GM23338 (cell line): ENCODE measurements at regions not wholly inside any gene's neighbourhood (a gene's known extent, or its start where the extent isn't known, plus 50 kb on each side); places are given as distances from the start of the nearest gene placed in this dataset.

Source experiments
- CREB1 ChIP-seq: fragments of 250-450 bp; sonication (Bioruptor Pico); IDR thresholded peaks from 2 replicates; pipeline ENCODE4 v1.5.0; 2020; ENCODE audit warnings: low read depth, mild to moderate bottlenecking, moderate library complexity
- EZH2 ChIP-seq: fragments of 200-600 bp; sonication (generic); IDR thresholded peaks from one replicate; pipeline ENCODE4 v1.8.0; 2017; ENCODE audit warnings: antibody characterized with exemption, mild to moderate bottlenecking, low read depth; ENCODE audit not compliant: unreplicated experiment
- EZH2phosphoT487 ChIP-seq: fragments of 200-600 bp; sonication (generic); IDR thresholded peaks from one replicate; pipeline ENCODE4 v1.8.1; 2018; ENCODE audit warnings: antibody characterized with exemption; ENCODE audit not compliant: unreplicated experiment
- JUNB ChIP-seq: IDR thresholded peaks from one replicate; pipeline ENCODE4 v1.6.1; 2016; ENCODE audit warnings: antibody characterized with exemption; ENCODE audit not compliant: unreplicated experiment
- POLR2AphosphoS5 ChIP-seq: IDR thresholded peaks from 2 replicates; pipeline ENCODE4 v1.6.1; 2016; ENCODE audit warnings: antibody characterized with exemption, low read depth
- REST ChIP-seq: IDR thresholded peaks from one replicate; pipeline ENCODE4 v1.6.1; 2018; ENCODE audit warnings: antibody characterized with exemption; ENCODE audit not compliant: unreplicated experiment
- STAT1 ChIP-seq: IDR thresholded peaks from one replicate; pipeline ENCODE4 v1.6.1; 2016; ENCODE audit warnings: antibody characterized with exemption; ENCODE audit not compliant: unreplicated experiment
- ZNF114 ChIP-seq: fragments of 250-450 bp; sonication (Bioruptor Pico); IDR thresholded peaks from 2 replicates; pipeline ENCODE4 v1.5.0; 2020; ENCODE audit warnings: mild to moderate bottlenecking, moderate library complexity
- ZNF331 ChIP-seq: fragments of 250-450 bp; sonication (Bioruptor Pico); IDR thresholded peaks from 2 replicates; pipeline ENCODE4 v1.5.0; 2020; ENCODE audit warnings: low read depth, mild to moderate bottlenecking, moderate library complexity
- ZNF462 ChIP-seq: fragments of 250-450 bp; sonication (Bioruptor Pico); IDR thresholded peaks from 2 replicates; pipeline ENCODE4 v1.5.0; 2020; ENCODE audit warnings: mild to moderate bottlenecking, moderate library complexity

- TF ChIP-seq ZNF462 = no peak
- TF ChIP-seq CREB1 (CRISPR knock-in tag) = no peak
- TF ChIP-seq POLR2AphosphoS5 = no peak
- TF ChIP-seq STAT1 = no peak
- no peak for TF ChIP-seq EZH2
- no peak for TF ChIP-seq ZNF331
- TF ChIP-seq ZNF114 (CRISPR knock-in tag) = no peak
- TF ChIP-seq JUNB = no peak
- TF ChIP-seq REST = no peak
- no peak for TF ChIP-seq EZH2phosphoT487
Measured at GRCh38 chr1:198936371-198937083, 297.7 kb downstream of the PTPRC start (continued).
